22Rv1 (cell line): ENCODE measurements at regions not wholly inside any gene's neighbourhood (a gene's known extent, or its start where the extent isn't known, plus 50 kb on each side); places are given as distances from the start of the nearest gene placed in this dataset.

Experiments
- CTCF ChIP-seq: fragments of 450-650 bp; IDR thresholded peaks from 2 replicates; pipeline ENCODE4 v1.5.1; 2017; ENCODE audit warnings: mild to moderate bottlenecking
- ZFX ChIP-seq: fragments of 450-650 bp; IDR thresholded peaks from 2 replicates; pipeline ENCODE4 v1.6.1; 2017; ENCODE audit warnings: antibody characterized with exemption, borderline replicate concordance

DNA sequence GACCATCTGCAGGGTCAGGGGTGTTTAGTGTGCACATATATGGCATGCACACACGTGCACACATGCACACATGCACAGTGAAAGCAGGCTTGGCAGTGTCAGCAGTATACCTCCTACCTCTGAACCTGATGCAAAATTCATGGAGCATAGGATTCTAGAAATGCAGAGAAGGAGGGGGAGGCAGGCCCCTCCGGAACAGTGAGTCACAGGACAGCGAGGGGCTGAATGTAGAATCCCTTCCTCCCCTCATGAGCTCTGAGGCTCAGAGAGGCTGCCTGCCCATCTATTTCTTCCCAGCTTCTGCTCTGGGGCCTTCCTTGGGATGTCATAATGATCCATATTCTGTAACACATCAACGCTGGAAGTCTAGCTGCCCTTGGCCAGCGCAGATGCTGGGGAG is 66.7 kb upstream of the NECTIN1 start:
- TF ChIP-seq CTCF (no peak), ZFX (no peak)
